Thyroid gland (tissue), 4 donors: ENCODE measurements at regions not wholly inside any gene's neighbourhood (a gene's known extent, or its start where the extent isn't known, plus 50 kb on each side); places are given as distances from the start of the nearest gene placed in this dataset.

Experiments used
- DNase-seq, 2 donors: peaks; one replicate each; pipeline ENCODE4 v3.0.0-alpha.2; 2019
- H3K27ac ChIP-seq, 3 donors: fragments of 200-600 bp; sonication (generic); 1 replicate in 2 of 3; 2 replicates in 1 of 3; pipeline ENCODE4 v1.5.1; 2016 to 2019; ENCODE audit warnings: mild to moderate bottlenecking in 1 of 3, moderate library complexity in 1 of 3
- H3K27me3 ChIP-seq: fragments of 200-600 bp; sonication (generic); one replicate; pipeline ENCODE4 v1.5.1; 2019
- H3K36me3 ChIP-seq, 2 donors: fragments of 200-600 bp; sonication (generic); one replicate each; pipeline ENCODE4 v1.5.1; 2016 to 2019
- H3K4me1 ChIP-seq, 2 donors: fragments of 200-600 bp; sonication (generic); one replicate each; pipeline ENCODE4 v1.5.1; 2017 to 2019
- H3K4me3 ChIP-seq, 3 donors: fragments of 200-600 bp; sonication (generic); replicated peaks in 1 of 3; 1 replicate in 2 of 3; 2 replicates in 1 of 3; pipeline ENCODE4 v1.5.1; 2016; ENCODE audit warnings: mild to moderate bottlenecking in 1 of 3
- H3K9me3 ChIP-seq: fragments of 200-600 bp; sonication (generic); one replicate; pipeline ENCODE4 v1.5.1; 2017
- CTCF ChIP-seq, 6 experiments: fragments of 200-600 bp in 3 of 6; fragments of 450-650 bp in 3 of 6; sonication (generic) in 3 of 6; IDR thresholded peaks; one replicate each; pipeline ENCODE4 v1.5.1; 2016 to 2019; ENCODE audit warnings: antibody characterized with exemption in 6 of 6, mild to moderate bottlenecking in 2 of 6, inconsistent platforms in 1 of 6, moderate library complexity in 1 of 6
- POLR2A ChIP-seq, 2 donors: fragments of 450-650 bp; IDR thresholded peaks; one replicate each; pipeline ENCODE4 v1.6.1; 2017; ENCODE audit warnings: antibody characterized with exemption in 2 of 2, mild to moderate bottlenecking in 2 of 2, moderate library complexity in 1 of 2
- WGBS, 2 donors: methylation state at CpG; one replicate each; pipeline ENCODE4 v1.1.5; 2017; 5-methylcytosine and 5-hydroxymethylcytosine counted together
- intact Hi-C: fragments of 100-400 bp; cut with DNase I; formaldehyde crosslinking; loops from one replicate; pipeline ENCODE4 v1.15.1; 2023

GRCh38 chrX:124216396-124217115 lies 115.9 kb upstream of the TEX13D start:
- no peak overlapping the region for H3K27ac ChIP-seq
- intact Hi-C loops = no loop called here

GRCh38 chrX:124217304-124218251 lies 114.9 kb upstream of the TEX13D start:
- no peak for DNase-seq
- no peaks in the 10 kb centered on the region for H3K9me3 ChIP-seq
- H3K36me3 ChIP-seq = no peaks in the 10 kb centered on the region
- no peaks in the 10 kb centered on the region for H3K4me1 ChIP-seq
- no peak overlapping the region for H3K27ac ChIP-seq
- TF ChIP-seq POLR2A (IDR thresholded peaks at IDR 0.05) (no peak), CTCF (IDR thresholded peaks at IDR 0.05) (no peak)
- H3K4me3 ChIP-seq = no peak overlapping the region
- no peaks in the 10 kb centered on the region for H3K27me3 ChIP-seq
- WGBS, 2 donors = 56 to 57% methylated on average over 9 to 10 of the region's 10 CpGs
- intact Hi-C loops = no loop called here

More at GRCh38 chrX:124216396-124217115, 115.9 kb upstream of the TEX13D start:
- H3K4me3 ChIP-seq = no peak overlapping the region
- H3K9me3 ChIP-seq = no peaks in the 10 kb centered on the region
- H3K4me1 ChIP-seq = no peaks in the 10 kb centered on the region
- TF ChIP-seq CTCF (IDR thresholded peaks at IDR 0.05) = no peak
- no peaks in the 10 kb centered on the region for H3K27me3 ChIP-seq
- no peaks in the 10 kb centered on the region for H3K36me3 ChIP-seq
- DNase-seq = no peak
- WGBS, 2 donors = 59 to 62% methylated on average over 5 to 7 of the region's 8 CpGs

GRCh38 chrX:124223524-124223923 lies 108.9 kb upstream of the TEX13D start:
- Histone ChIP-seq H3K27me3 (no peaks in the 10 kb centered on the region), H3K36me3 (no peaks in the 10 kb centered on the region), H3K9me3 (no peaks in the 10 kb centered on the region), H3K4me1 (no peaks in the 10 kb centered on the region), H3K4me3 (no peak overlapping the region), H3K27ac (no peak overlapping the region)
- TF ChIP-seq CTCF (IDR thresholded peaks at IDR 0.05) = no peak
- no peak for TF ChIP-seq POLR2A (IDR thresholded peaks at IDR 0.05)
- intact Hi-C loops = no loop called here
- no peak for DNase-seq
- 24 to 51% methylated on average over 6 of the region's 7 CpGs for WGBS, 2 donors

- Histone ChIP-seq H3K27ac (no peak overlapping the region), H3K27me3 (no peaks in the 10 kb centered on the region), H3K4me3 (no peak overlapping the region), H3K4me1 (no peaks in the 10 kb centered on the region), H3K9me3 (no peaks in the 10 kb centered on the region), H3K36me3 (no peaks in the 10 kb centered on the region)
- 88 to 92% methylated on average over 4 of the region's 4 CpGs for WGBS, 2 donors
- TF ChIP-seq CTCF (IDR thresholded peaks at IDR 0.05) (no peak), POLR2A (IDR thresholded peaks at IDR 0.05) (no peak)
- DNase-seq = no peak
- intact Hi-C loops = no loop called here
Measured at GRCh38 chrX:124224528-124224927, 107.9 kb upstream of the TEX13D start.

DNA sequence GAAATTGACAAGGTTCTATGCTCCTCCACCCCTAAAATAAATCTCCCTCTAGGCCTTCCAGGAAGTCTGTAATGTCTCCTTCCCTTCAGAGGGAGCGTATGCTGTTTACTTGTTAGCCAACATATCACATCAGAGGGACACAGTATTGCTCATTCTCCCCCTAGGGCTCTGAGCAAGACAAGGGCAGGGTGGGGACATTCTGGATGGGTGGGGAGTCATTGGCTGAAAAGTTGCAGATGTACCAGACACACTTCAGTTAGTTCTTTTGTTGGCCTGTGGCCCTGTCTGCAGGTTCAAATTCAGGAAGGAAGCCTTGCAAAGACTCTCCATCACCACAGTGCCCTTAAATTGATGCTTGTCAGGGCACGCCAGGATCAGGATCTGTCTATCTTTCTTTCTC lies 106.3 kb upstream of the TEX13D start:
- no peaks in the 10 kb centered on the region for H3K4me1 ChIP-seq
- H3K27me3 ChIP-seq = no peaks in the 10 kb centered on the region
- H3K4me3 ChIP-seq = no peak overlapping the region
- no peaks in the 10 kb centered on the region for H3K9me3 ChIP-seq
- WGBS, 2 donors = 83 to 93% methylated on average over 1 to 2 of the region's 2 CpGs
- no peak overlapping the region for H3K27ac ChIP-seq
- no peak for DNase-seq
- intact Hi-C loops = no loop called here
- no peak for TF ChIP-seq CTCF (IDR thresholded peaks at IDR 0.05)
- TF ChIP-seq POLR2A (IDR thresholded peaks at IDR 0.05) = no peak
- H3K36me3 ChIP-seq = no peaks in the 10 kb centered on the region
